SK-N-SH treated with all-trans-retinoic acid at 6 μM for 48 hours (cell line): ENCODE measurements at regions not wholly inside any gene's neighbourhood (a gene's known extent, or its start where the extent isn't known, plus 50 kb on each side); places are given as distances from the start of the nearest gene placed in this dataset.

Experiments
- CSDC2 ChIP-seq: fragments of 250-450 bp; sonication (Bioruptor Pico); IDR thresholded peaks from 2 replicates; pipeline ENCODE4 v1.5.0; 2020; ENCODE audit warnings: mild to moderate bottlenecking, moderate library complexity
- ESRRG ChIP-seq: fragments of 250-450 bp; sonication (Bioruptor Pico); IDR thresholded peaks from 2 replicates; pipeline ENCODE4 v1.6.1; 2021; ENCODE audit warnings: mild to moderate bottlenecking
- PATZ1 ChIP-seq: fragments of 250-450 bp; sonication (Bioruptor Pico); IDR thresholded peaks from 2 replicates; pipeline ENCODE4 v1.8.0; 2020; ENCODE audit warnings: mild to moderate bottlenecking, moderate library complexity, borderline replicate concordance
- SNAI2 ChIP-seq: fragments of 250-450 bp; sonication (Bioruptor Pico); IDR thresholded peaks from 2 replicates; pipeline ENCODE4 v1.5.0; 2020; ENCODE audit warnings: mild to moderate bottlenecking, moderate library complexity
- TOX ChIP-seq: fragments of 250-450 bp; sonication (Bioruptor Pico); IDR thresholded peaks from 2 replicates; pipeline ENCODE4 v1.8.0; 2021; ENCODE audit warnings: mild to moderate bottlenecking, moderate library complexity, borderline replicate concordance
- TSHZ2 ChIP-seq: fragments of 250-450 bp; sonication (Bioruptor Pico); IDR thresholded peaks from 2 replicates; pipeline ENCODE4 v1.5.0; 2020; ENCODE audit warnings: mild to moderate bottlenecking, moderate library complexity
- ZC3H10 ChIP-seq: fragments of 250-450 bp; sonication (Bioruptor Pico); IDR thresholded peaks from 2 replicates; pipeline ENCODE4 v1.5.1; 2021; ENCODE audit warnings: mild to moderate bottlenecking, moderate library complexity
- ZFP3 ChIP-seq: fragments of 250-450 bp; sonication (Bioruptor Pico); IDR thresholded peaks from 2 replicates; pipeline ENCODE4 v1.5.0; 2020; ENCODE audit warnings: mild to moderate bottlenecking, moderate library complexity
- ZFP30 ChIP-seq: fragments of 450-650 bp; formaldehyde crosslinking; IDR thresholded peaks from 2 replicates; pipeline ENCODE4 v1.5.0; 2022; ENCODE audit warnings: mild to moderate bottlenecking, moderate library complexity
- ZNF565 ChIP-seq: fragments of 450-650 bp; formaldehyde crosslinking; conservative IDR thresholded peaks from 2 replicates; pipeline ENCODE4 v1.5.0; 2020; ENCODE audit warnings: low read depth, mild to moderate bottlenecking, moderate library complexity

- TF ChIP-seq ESRRG (CRISPR knock-in tag) (no peak), ZFP30 (no peak), TOX (CRISPR knock-in tag) (no peak), CSDC2 (CRISPR knock-in tag) (no peak), ZFP3 (no peak), TSHZ2 (CRISPR knock-in tag) (no peak), ZNF565 (CRISPR knock-in tag) (no peak), PATZ1 (no peak), SNAI2 (CRISPR knock-in tag) (no peak), ZC3H10 (CRISPR knock-in tag) (no peak)
Observed at GRCh38 chr13:29994911-29995595, 144.6 kb upstream of the UBL3 start.
